Nephron progenitor cell (in vitro differentiated cells): ENCODE measurements at regions not wholly inside any gene's neighbourhood (a gene's known extent, or its start where the extent isn't known, plus 50 kb on each side); places are given as distances from the start of the nearest gene placed in this dataset.

Experiments
- DNase-seq: peaks from one replicate; pipeline ENCODE4 v3.0.0; 2021
- H3K27ac Mint-ChIP-seq: 2 replicates; pipeline ENCODE4 v1.8.0; 2021; ENCODE audit warnings: mild to moderate bottlenecking, moderate library complexity, mixed read lengths
- H3K27me3 Mint-ChIP-seq: 2 replicates; pipeline ENCODE4 v1.8.0; 2021; ENCODE audit warnings: mild to moderate bottlenecking, low read depth, mixed read lengths; ENCODE audit not compliant: poor library complexity
- H3K36me3 Mint-ChIP-seq: 2 replicates; pipeline ENCODE4 v1.8.0; 2021; ENCODE audit warnings: low read depth, mixed read lengths
- H3K4me1 Mint-ChIP-seq: 2 replicates; pipeline ENCODE4 v1.8.0; 2021; ENCODE audit warnings: mixed read lengths
- H3K4me3 Mint-ChIP-seq: 2 replicates; pipeline ENCODE4 v1.8.0; 2021; ENCODE audit warnings: mild to moderate bottlenecking, moderate library complexity, mixed read lengths
- H3K9me3 Mint-ChIP-seq: 2 replicates; pipeline ENCODE4 v1.8.0; 2021; ENCODE audit warnings: mild to moderate bottlenecking, moderate library complexity, mixed read lengths
- CTCF ChIP-seq: fragments of 200-600 bp; sonication (generic); IDR thresholded peaks from 2 replicates; pipeline ENCODE4 v1.5.0; 2021; ENCODE audit warnings: antibody characterized with exemption

GRCh38 chr2:82062463-82062862, 1757.9 kb upstream of the LRRTM1 start:
- no peaks in the 10 kb centered on the region for H3K27me3 Mint-ChIP-seq
- no peak overlapping the region for H3K4me3 Mint-ChIP-seq
- no peaks in the 10 kb centered on the region for H3K36me3 Mint-ChIP-seq
- no peak for DNase-seq
- H3K9me3 Mint-ChIP-seq, result no peaks in the 10 kb centered on the region
- no peak overlapping the region for H3K27ac Mint-ChIP-seq
- H3K4me1 Mint-ChIP-seq, result no peaks in the 10 kb centered on the region
- no peak for TF ChIP-seq CTCF

DNA sequence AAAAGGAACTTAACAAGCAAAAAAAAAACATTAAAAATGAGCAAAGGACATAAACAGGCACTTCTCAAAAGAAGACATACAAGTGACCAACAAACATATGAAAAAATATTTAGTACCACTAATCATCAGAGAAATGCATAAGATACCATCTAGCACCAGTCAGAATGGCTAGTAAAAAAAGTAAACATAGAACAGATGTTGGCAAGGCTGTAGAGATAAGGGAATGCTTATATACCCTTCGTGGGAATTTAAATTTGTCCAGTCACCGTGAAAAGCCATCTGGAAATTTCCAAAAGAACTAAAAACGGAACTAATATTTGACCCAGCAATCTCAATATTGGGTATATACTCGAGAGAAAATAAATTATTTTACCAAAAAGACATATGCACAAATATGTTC, 1751.3 kb upstream of the LRRTM1 start:
- Mint-ChIP-seq H3K9me3 (no peaks in the 10 kb centered on the region), H3K4me3 (no peak overlapping the region), H3K4me1 (no peaks in the 10 kb centered on the region), H3K36me3 (no peaks in the 10 kb centered on the region), H3K27ac (no peak overlapping the region), H3K27me3 (no peaks in the 10 kb centered on the region)
- TF ChIP-seq CTCF, result no peak
- DNase-seq, result no peak

DNA sequence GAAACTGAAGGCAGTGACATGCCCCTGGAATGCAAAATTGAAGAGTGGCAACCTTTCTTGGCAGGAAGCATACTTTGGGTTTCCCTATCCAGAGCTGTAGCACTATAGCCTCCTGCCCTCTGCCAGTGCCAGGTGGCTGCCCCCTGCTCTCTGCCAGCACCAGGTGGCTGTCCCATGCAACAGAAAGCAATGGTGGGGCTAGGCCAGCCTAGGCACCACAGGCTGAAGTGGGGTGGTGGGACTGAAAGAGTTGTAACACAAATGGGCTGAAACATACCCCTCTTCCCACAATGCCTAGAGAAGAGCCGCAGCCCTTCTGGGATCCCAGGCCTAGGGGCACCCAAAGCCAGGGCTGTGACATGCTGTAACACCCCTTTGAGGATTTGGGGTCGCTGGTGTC, 1739.3 kb upstream of the LRRTM1 start:
- H3K4me1 Mint-ChIP-seq, result no peaks in the 10 kb centered on the region
- no peak overlapping the region for H3K4me3 Mint-ChIP-seq
- TF ChIP-seq CTCF, result no peak
- no peak overlapping the region for H3K27ac Mint-ChIP-seq
- H3K9me3 Mint-ChIP-seq, result peaks cover 29% of the 10 kb centered on the region
- H3K36me3 Mint-ChIP-seq, result no peaks in the 10 kb centered on the region
- H3K27me3 Mint-ChIP-seq, result no peaks in the 10 kb centered on the region
- DNase-seq, result no peak

DNA sequence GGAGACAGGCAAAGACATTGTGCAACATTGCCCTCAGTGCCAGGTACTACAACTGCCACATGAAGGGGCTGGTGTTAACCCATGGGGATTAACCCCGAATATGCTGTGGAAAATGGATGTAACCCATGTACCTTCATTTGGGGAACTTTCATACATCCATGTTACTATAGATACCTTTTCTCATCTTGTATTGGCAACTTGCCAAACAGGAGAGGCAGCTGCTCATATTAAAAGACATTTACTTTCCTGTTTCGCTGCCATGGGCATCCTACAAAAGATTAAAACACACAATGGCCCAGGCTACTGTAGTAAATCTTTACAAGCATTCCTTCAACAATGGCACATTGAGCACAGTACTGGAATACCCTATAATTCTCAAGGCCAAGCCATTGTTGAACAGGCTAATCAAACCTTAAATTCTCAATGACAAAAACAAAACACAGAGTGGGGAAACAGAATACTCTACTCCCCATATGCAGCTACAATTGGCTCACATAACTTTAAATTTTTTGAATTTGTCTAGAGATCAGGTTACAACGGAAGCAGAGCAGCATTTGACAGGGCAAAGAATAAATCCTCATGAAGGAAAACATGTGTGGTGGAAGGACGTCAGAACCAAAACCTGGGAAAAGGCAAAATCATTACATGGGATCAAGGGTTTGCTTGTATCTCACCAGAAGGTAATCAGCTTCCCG, 1723.5 kb upstream of the LRRTM1 start:
- no peaks in the 10 kb centered on the region for H3K27me3 Mint-ChIP-seq
- no peaks in the 10 kb centered on the region for H3K4me1 Mint-ChIP-seq

GRCh38 chr2:82023710-82024109, 1719.2 kb upstream of the LRRTM1 start:
- DNase-seq, result peak; percentile 21
- Mint-ChIP-seq H3K27me3 (peaks cover 2% of the 10 kb centered on the region), H3K4me3 (no peak overlapping the region), H3K4me1 (no peaks in the 10 kb centered on the region), H3K36me3 (no peaks in the 10 kb centered on the region), H3K27ac (no peak overlapping the region), H3K9me3 (peaks cover 5% of the 10 kb centered on the region)
- TF ChIP-seq CTCF, result peak; percentile 60

More for the DNA sequence above, 1723.5 kb upstream of the LRRTM1 start:
- Mint-ChIP-seq H3K27ac (no peak overlapping the region), H3K36me3 (no peaks in the 10 kb centered on the region), H3K4me3 (no peak overlapping the region), H3K9me3 (peaks cover 26% of the 10 kb centered on the region)
- no peak for DNase-seq
- no peak for TF ChIP-seq CTCF

DNA sequence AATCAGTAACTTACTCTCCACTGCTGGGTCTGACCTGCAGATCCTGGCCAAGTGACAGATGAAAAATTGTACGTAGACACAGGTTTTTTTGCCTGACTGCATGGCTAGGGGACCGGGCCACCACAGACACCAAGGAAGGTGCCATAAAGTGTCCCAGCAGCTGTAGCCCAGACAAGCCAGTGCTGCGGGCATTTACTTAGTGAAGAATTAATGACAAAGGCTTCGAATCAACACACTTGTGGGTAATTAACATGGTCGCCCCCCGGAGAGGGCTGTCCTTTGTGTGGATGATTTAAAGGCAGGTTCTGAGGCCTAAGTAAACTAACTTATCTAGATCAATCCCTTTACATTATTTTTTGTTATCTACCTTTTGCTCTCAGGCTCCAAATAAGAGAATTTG, 1709.1 kb upstream of the LRRTM1 start:
- TF ChIP-seq CTCF, result no peak
- peak; percentile 10 for DNase-seq
- no peaks in the 10 kb centered on the region for H3K27me3 Mint-ChIP-seq
- H3K36me3 Mint-ChIP-seq, result no peaks in the 10 kb centered on the region
- peaks cover 14% of the 10 kb centered on the region for H3K4me1 Mint-ChIP-seq
- peak overlapping the region; percentile 71 for H3K27ac Mint-ChIP-seq
- no peaks in the 10 kb centered on the region for H3K9me3 Mint-ChIP-seq
- peak overlapping the region; percentile 46 for H3K4me3 Mint-ChIP-seq
